ENCODE measurements at regions not wholly inside any gene's neighbourhood (a gene's known extent, or its start where the extent isn't known, plus 50 kb on each side); places are given as distances from the start of the nearest gene placed in this dataset.

GRCh38 chr4:151934766-151935165 is 174.0 kb upstream of the GATB start:
- no peak for TF ChIP-seq EZH2phosphoT487 (IDR thresholded peaks at IDR 0.05; ENCODE audit: insufficient read depth, low read depth)
- no peak for TF ChIP-seq EZH2 (IDR thresholded peaks at IDR 0.05; ENCODE audit: insufficient read depth, poor library complexity, severe bottlenecking)

Data from GM23248 (cell line).